Activated CD4-positive, alpha-beta memory T cell treated with anti-CD3 and anti-CD28 coated beads for 36 hours (primary cell): ENCODE measurements at regions not wholly inside any gene's neighbourhood (a gene's known extent, or its start where the extent isn't known, plus 50 kb on each side); places are given as distances from the start of the nearest gene placed in this dataset.

Source experiments
- CTCF ChIA-PET: fragments of 350-600 bp; sonication (Branson Sonifier 250); formaldehyde crosslinking; loops from one replicate; lab custom pipeline; 2021; ENCODE audit warnings: antibody characterized with exemption, inconsistent platforms; lab: Charles Lee
- POLR2A ChIA-PET: fragments of 350-600 bp; sonication (Branson Sonifier 250); formaldehyde crosslinking; loops from one replicate; lab custom pipeline; 2021; ENCODE audit warnings: antibody characterized with exemption; lab: Charles Lee
- DNase-seq: peaks from one replicate; pipeline ENCODE4 v3.0.0-alpha.2; 2020
- H3K27ac Mint-ChIP-seq: one replicate; pipeline ENCODE4 v1.8.0; 2021; ENCODE audit warnings: mixed read lengths
- H3K27me3 Mint-ChIP-seq: one replicate; pipeline ENCODE4 v1.8.0; 2021; ENCODE audit warnings: mixed read lengths
- H3K36me3 Mint-ChIP-seq: one replicate; pipeline ENCODE4 v1.8.0; 2021; ENCODE audit warnings: mixed read lengths
- H3K4me1 Mint-ChIP-seq: one replicate; pipeline ENCODE4 v1.8.0; 2021; ENCODE audit warnings: low read depth, mixed read lengths
- H3K4me3 Mint-ChIP-seq: one replicate; pipeline ENCODE4 v1.8.0; 2021; ENCODE audit warnings: mild to moderate bottlenecking, mixed read lengths
- H3K9me3 Mint-ChIP-seq: one replicate; pipeline ENCODE4 v1.8.0; 2021; ENCODE audit warnings: mixed read lengths
- intact Hi-C: fragments of 100-400 bp; cut with micrococcal nuclease; formaldehyde crosslinking; loops from one replicate; pipeline ENCODE4 v1.15.1; 2023

GRCh38 chr12:127284021-127284420 is 982.9 kb upstream of the TMEM132C start:
- intact Hi-C loops = loop anchor here (5.0 kb wide), 1 partner anchor 783 kb away; no protein-coding TSS in a partner anchor
- no peak overlapping the region for H3K27ac Mint-ChIP-seq
- DNase-seq = no peak
- peaks cover 2% of the 10 kb centered on the region for H3K4me1 Mint-ChIP-seq
- H3K27me3 Mint-ChIP-seq = peaks cover 5% of the 10 kb centered on the region
- H3K4me3 Mint-ChIP-seq = no peak overlapping the region
- ChIA-PET POLR2A (no interaction called here), CTCF (interaction anchor here (1.2 to 1.5 kb wide), 2 partner anchors 97 to 174 kb away, joined by 3 to 6 read pairs; no protein-coding TSS in a partner anchor)
- H3K9me3 Mint-ChIP-seq = no peaks in the 10 kb centered on the region
- no peaks in the 10 kb centered on the region for H3K36me3 Mint-ChIP-seq

- no peaks in the 10 kb centered on the region for H3K36me3 Mint-ChIP-seq
- DNase-seq = no peak
- ChIA-PET CTCF (interaction anchor here (1.5 kb wide), 1 partner anchor 175 kb away, joined by 6 read pairs; no protein-coding TSS in a partner anchor), POLR2A (no interaction called here)
- H3K27ac Mint-ChIP-seq = no peak overlapping the region
- intact Hi-C loops = loop anchor here (5.0 kb wide), 1 partner anchor 782 kb away; no protein-coding TSS in a partner anchor
- no peak overlapping the region for H3K4me3 Mint-ChIP-seq
- peaks cover 2% of the 10 kb centered on the region for H3K4me1 Mint-ChIP-seq
- no peaks in the 10 kb centered on the region for H3K9me3 Mint-ChIP-seq
- H3K27me3 Mint-ChIP-seq = peaks cover 2% of the 10 kb centered on the region
Measured at GRCh38 chr12:127284870-127285431, 982.0 kb upstream of the TMEM132C start.

- Mint-ChIP-seq H3K9me3 (no peaks in the 10 kb centered on the region), H3K4me3 (no peak overlapping the region), H3K36me3 (no peaks in the 10 kb centered on the region), H3K27me3 (no peaks in the 10 kb centered on the region), H3K4me1 (no peaks in the 10 kb centered on the region), H3K27ac (no peak overlapping the region)
- DNase-seq = no peak
- ChIA-PET CTCF (interaction anchor here (1.5 kb wide), 1 partner anchor 177 kb away, joined by 5 read pairs; no protein-coding TSS in a partner anchor), POLR2A (no interaction called here)
- intact Hi-C loops = no loop called here
Measured at GRCh38 chr12:127286281-127286680, 980.7 kb upstream of the TMEM132C start.

- H3K4me3 Mint-ChIP-seq = no peak overlapping the region
- CTCF ChIA-PET = interaction anchor here (1.5 kb wide), 1 partner anchor 178 kb away, joined by 5 read pairs; no protein-coding TSS in a partner anchor
- intact Hi-C loops = no loop called here
Measured at GRCh38 chr12:127287256-127287655, 979.7 kb upstream of the TMEM132C start.

GRCh38 chr12:127290251-127290650 is 976.7 kb upstream of the TMEM132C start:
- no peak overlapping the region for H3K4me3 Mint-ChIP-seq
- H3K27ac Mint-ChIP-seq = no peak overlapping the region
- peaks cover 3% of the 10 kb centered on the region for H3K27me3 Mint-ChIP-seq
- DNase-seq = no peak
- H3K36me3 Mint-ChIP-seq = no peaks in the 10 kb centered on the region
- no peaks in the 10 kb centered on the region for H3K4me1 Mint-ChIP-seq
- H3K9me3 Mint-ChIP-seq = no peaks in the 10 kb centered on the region
- ChIA-PET POLR2A (no interaction called here), CTCF (interaction anchor here (1.1 to 5.1 kb wide), 2 partner anchors 9 to 182 kb away, joined by 3 to 40 read pairs; no protein-coding TSS in a partner anchor)
- intact Hi-C loops = no loop called here

More at GRCh38 chr12:127287256-127287655, 979.7 kb upstream of the TMEM132C start:
- Mint-ChIP-seq H3K36me3 (no peaks in the 10 kb centered on the region), H3K4me1 (no peaks in the 10 kb centered on the region), H3K27ac (no peak overlapping the region), H3K9me3 (no peaks in the 10 kb centered on the region), H3K27me3 (no peaks in the 10 kb centered on the region)
- POLR2A ChIA-PET = no interaction called here
- DNase-seq = no peak

GRCh38 chr12:127292736-127293135 is 974.2 kb upstream of the TMEM132C start:
- H3K9me3 Mint-ChIP-seq = no peaks in the 10 kb centered on the region
- peaks cover 3% of the 10 kb centered on the region for H3K27me3 Mint-ChIP-seq
- no peaks in the 10 kb centered on the region for H3K4me1 Mint-ChIP-seq
- H3K27ac Mint-ChIP-seq = no peak overlapping the region
- H3K4me3 Mint-ChIP-seq = no peak overlapping the region
- no peak for DNase-seq
- no peaks in the 10 kb centered on the region for H3K36me3 Mint-ChIP-seq
- intact Hi-C loops = loop anchor here (1.0 kb wide), 1 partner anchor 184 kb away; no protein-coding TSS in a partner anchor
- ChIA-PET CTCF (interaction anchor here (0.6 to 5.1 kb wide), 6 partner anchors 9 to 562 kb away, joined by 3 to 40 read pairs (median 5); no protein-coding TSS in a partner anchor), POLR2A (no interaction called here)

- H3K27ac Mint-ChIP-seq = no peak overlapping the region
- H3K27me3 Mint-ChIP-seq = peaks cover 3% of the 10 kb centered on the region
- CTCF ChIA-PET = interaction anchor here (0.6 to 5.1 kb wide), 7 partner anchors 8 to 563 kb away, joined by 3 to 40 read pairs (median 5); no protein-coding TSS in a partner anchor
- peak; percentile 64 for DNase-seq
- H3K36me3 Mint-ChIP-seq = no peaks in the 10 kb centered on the region
- H3K9me3 Mint-ChIP-seq = no peaks in the 10 kb centered on the region
- intact Hi-C loops = loop anchor here (1.0 kb wide), 1 partner anchor 185 kb away; no protein-coding TSS in a partner anchor
- H3K4me3 Mint-ChIP-seq = no peak overlapping the region
- no peaks in the 10 kb centered on the region for H3K4me1 Mint-ChIP-seq
- POLR2A ChIA-PET = no interaction called here
Measured at GRCh38 chr12:127293507-127294310, 973.3 kb upstream of the TMEM132C start.

- no peak overlapping the region for H3K4me3 Mint-ChIP-seq
- no peak overlapping the region for H3K27ac Mint-ChIP-seq
- H3K27me3 Mint-ChIP-seq = peaks cover 3% of the 10 kb centered on the region
- no peak for DNase-seq
- H3K4me1 Mint-ChIP-seq = no peaks in the 10 kb centered on the region
- ChIA-PET CTCF (no interaction called here), POLR2A (no interaction called here)
- intact Hi-C loops = no loop called here
- no peaks in the 10 kb centered on the region for H3K36me3 Mint-ChIP-seq
- no peaks in the 10 kb centered on the region for H3K9me3 Mint-ChIP-seq
Measured at GRCh38 chr12:127294651-127295210, 972.2 kb upstream of the TMEM132C start.

- Mint-ChIP-seq H3K4me3 (no peak overlapping the region), H3K4me1 (no peaks in the 10 kb centered on the region), H3K27me3 (peaks cover 3% of the 10 kb centered on the region), H3K27ac (no peak overlapping the region), H3K9me3 (no peaks in the 10 kb centered on the region), H3K36me3 (no peaks in the 10 kb centered on the region)
- intact Hi-C loops = no loop called here
- CTCF ChIA-PET = no interaction called here
- POLR2A ChIA-PET = no interaction called here
- DNase-seq = no peak
Measured at GRCh38 chr12:127295630-127296029, 971.3 kb upstream of the TMEM132C start.

- no peak for DNase-seq
- no peaks in the 10 kb centered on the region for H3K4me1 Mint-ChIP-seq
- H3K27me3 Mint-ChIP-seq = peaks cover 5% of the 10 kb centered on the region
- ChIA-PET CTCF (no interaction called here), POLR2A (no interaction called here)
- no peak overlapping the region for H3K4me3 Mint-ChIP-seq
- intact Hi-C loops = no loop called here
- no peaks in the 10 kb centered on the region for H3K9me3 Mint-ChIP-seq
- H3K36me3 Mint-ChIP-seq = no peaks in the 10 kb centered on the region
- H3K27ac Mint-ChIP-seq = no peak overlapping the region
Measured at GRCh38 chr12:127296591-127296990, 970.4 kb upstream of the TMEM132C start.

GRCh38 chr12:127297327-127297726 is 969.6 kb upstream of the TMEM132C start:
- POLR2A ChIA-PET = no interaction called here
- H3K4me3 Mint-ChIP-seq = no peak overlapping the region
- H3K27ac Mint-ChIP-seq = no peak overlapping the region
- CTCF ChIA-PET = no interaction called here
- H3K27me3 Mint-ChIP-seq = peaks cover 5% of the 10 kb centered on the region
- no peaks in the 10 kb centered on the region for H3K9me3 Mint-ChIP-seq
- no peaks in the 10 kb centered on the region for H3K4me1 Mint-ChIP-seq
- intact Hi-C loops = no loop called here
- no peak for DNase-seq
- H3K36me3 Mint-ChIP-seq = no peaks in the 10 kb centered on the region

GRCh38 chr12:127300075-127300474 is 966.9 kb upstream of the TMEM132C start:
- Mint-ChIP-seq H3K4me3 (no peak overlapping the region), H3K4me1 (no peaks in the 10 kb centered on the region), H3K9me3 (no peaks in the 10 kb centered on the region), H3K36me3 (no peaks in the 10 kb centered on the region), H3K27ac (no peak overlapping the region), H3K27me3 (peaks cover 2% of the 10 kb centered on the region)
- intact Hi-C loops = no loop called here
- ChIA-PET CTCF (interaction anchor here (1.4 kb wide), 1 partner anchor 10 kb away, joined by 3 read pairs; no protein-coding TSS in a partner anchor), POLR2A (no interaction called here)
- DNase-seq = no peak
